ENCODE measurements at regions not wholly inside any gene's neighbourhood (a gene's known extent, or its start where the extent isn't known, plus 50 kb on each side); places are given as distances from the start of the nearest gene placed in this dataset.

GRCh38 chr17:72219137-72219823, 98.5 kb downstream of the SOX9 start:
- H3K27ac ChIP-seq (ENCODE audit: insufficient read depth, low read depth, low read length): no peak overlapping the region
- H2AFZ ChIP-seq (ENCODE audit: low read depth, low read length): no peak overlapping the region
- CTCF ChIA-PET: no interaction called here
- H3K36me3 ChIP-seq (ENCODE audit: control insufficient read depth in 2 of 2, extremely low read depth in 1 of 2, insufficient read depth in 2 of 2, low read length in 2 of 2): no peaks in the 10 kb centered on the region
- TF ChIP-seq EZH2 (IDR thresholded peaks at IDR 0.05; ENCODE audit: borderline replicate concordance, low read depth, low read length, severe bottlenecking) (no peak), POLR2A (IDR thresholded peaks at IDR 0.05; ENCODE audit: low read depth, low read length) (no peak)
- TF ChIP-seq, protein P1, sequence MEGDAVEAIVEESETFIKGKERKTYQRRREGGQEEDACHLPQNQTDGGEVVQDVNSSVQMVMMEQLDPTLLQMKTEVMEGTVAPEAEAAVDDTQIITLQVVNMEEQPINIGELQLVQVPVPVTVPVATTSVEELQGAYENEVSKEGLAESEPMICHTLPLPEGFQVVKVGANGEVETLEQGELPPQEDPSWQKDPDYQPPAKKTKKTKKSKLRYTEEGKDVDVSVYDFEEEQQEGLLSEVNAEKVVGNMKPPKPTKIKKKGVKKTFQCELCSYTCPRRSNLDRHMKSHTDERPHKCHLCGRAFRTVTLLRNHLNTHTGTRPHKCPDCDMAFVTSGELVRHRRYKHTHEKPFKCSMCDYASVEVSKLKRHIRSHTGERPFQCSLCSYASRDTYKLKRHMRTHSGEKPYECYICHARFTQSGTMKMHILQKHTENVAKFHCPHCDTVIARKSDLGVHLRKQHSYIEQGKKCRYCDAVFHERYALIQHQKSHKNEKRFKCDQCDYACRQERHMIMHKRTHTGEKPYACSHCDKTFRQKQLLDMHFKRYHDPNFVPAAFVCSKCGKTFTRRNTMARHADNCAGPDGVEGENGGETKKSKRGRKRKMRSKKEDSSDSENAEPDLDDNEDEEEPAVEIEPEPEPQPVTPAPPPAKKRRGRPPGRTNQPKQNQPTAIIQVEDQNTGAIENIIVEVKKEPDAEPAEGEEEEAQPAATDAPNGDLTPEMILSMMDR (IDR thresholded peaks at IDR 0.05; ENCODE audit: extremely low read depth in 1 of 2, insufficient read depth in 1 of 2, low read depth in 1 of 2, low read length in 2 of 2): no peak
- dilution Hi-C loops (cut with MboI; ENCODE audit: extremely low pct_ligation_motif_present, low sequenced_read_pairs): no loop called here
- no TSS peak for BruUV-seq (replicated peaks)
- no peak for FAIRE-seq
- no peaks in the 10 kb centered on the region for H3K79me2 ChIP-seq (ENCODE audit: control insufficient read depth, insufficient read depth, low read length)
- no peaks in the 10 kb centered on the region for H4K20me1 ChIP-seq (replicated peaks; ENCODE audit: control insufficient read depth, extremely low read depth, insufficient read depth, low read length)
- H3K4me3 ChIP-seq (replicated peaks in 1 of 3; ENCODE audit: insufficient read depth in 1 of 3, low read depth in 1 of 3, low read length in 3 of 3): no peak overlapping the region
- POLR2A ChIA-PET: no interaction called here
- H3K9ac ChIP-seq (replicated peaks; ENCODE audit: extremely low read depth, insufficient read depth, low read length): no peak overlapping the region
- H3K4me1 ChIP-seq (ENCODE audit: control insufficient read depth, extremely low read depth, insufficient read depth, low read length): no peaks in the 10 kb centered on the region
- no peaks in the 10 kb centered on the region for H3K9me1 ChIP-seq (replicated peaks; ENCODE audit: control insufficient read depth, extremely low read depth, insufficient read depth, low read length)
- intact Hi-C loops (cut with micrococcal nuclease): no loop called here
- H3K4me2 ChIP-seq (ENCODE audit: insufficient read depth, low read length): no peak overlapping the region
- H3K27me3 ChIP-seq (ENCODE audit: control insufficient read depth in 2 of 2, insufficient read depth in 2 of 2, low read length in 2 of 2): no peaks in the 10 kb centered on the region
- DNase-seq (ENCODE audit: low read depth, low spot score): no peak
- H3K9me3 ChIP-seq (replicated peaks; ENCODE audit: control insufficient read depth, insufficient read depth, low read length): no peaks in the 10 kb centered on the region

DNA sequence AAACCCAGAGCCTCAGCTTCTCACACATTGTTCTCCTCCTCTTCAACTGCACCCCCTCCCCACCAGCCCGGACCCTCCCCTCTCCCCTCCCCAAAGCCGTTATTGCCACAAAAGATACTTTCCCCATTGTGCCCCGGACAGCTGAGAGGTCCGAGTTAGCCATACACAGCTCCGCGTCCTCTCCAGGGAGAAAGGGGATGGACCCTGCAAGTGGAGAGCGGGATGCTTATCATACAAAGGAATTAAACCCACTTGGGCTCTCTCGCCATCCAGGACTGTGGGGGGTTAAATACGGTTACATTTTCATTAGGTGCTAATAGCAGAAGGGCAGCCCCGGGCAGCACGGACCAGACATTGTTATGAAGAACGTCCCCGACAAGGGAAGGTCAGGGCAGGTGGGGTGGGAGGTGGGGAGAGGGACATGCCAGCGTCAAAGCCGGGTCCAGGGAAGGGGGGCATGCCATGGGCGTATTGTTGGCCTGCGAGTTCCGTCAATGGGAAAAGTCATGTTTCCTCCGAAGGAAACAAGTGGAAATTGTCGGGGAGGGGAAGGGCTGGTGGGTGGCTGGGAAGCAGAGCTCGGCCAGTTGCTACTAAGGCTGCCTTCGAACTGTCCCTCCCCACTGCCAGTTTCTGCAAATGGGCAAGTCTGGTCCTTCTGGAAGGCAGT, 99.1 kb downstream of the SOX9 start:
- no peak overlapping the region for H3K4me3 ChIP-seq (replicated peaks in 1 of 3; ENCODE audit: insufficient read depth in 1 of 3, low read depth in 1 of 3, low read length in 3 of 3)
- DNase-seq (ENCODE audit: low read depth, low spot score) (no peak), FAIRE-seq (no peak)
- no peaks in the 10 kb centered on the region for H3K79me2 ChIP-seq (ENCODE audit: control insufficient read depth, insufficient read depth, low read length)
- TF ChIP-seq POLR2AphosphoS5 (IDR thresholded peaks at IDR 0.05; ENCODE audit: insufficient read depth, low read depth, low read length) (no peak), MYC (IDR thresholded peaks at IDR 0.05; ENCODE audit: low read depth, low read length) (no peak), POLR2A (IDR thresholded peaks at IDR 0.05; ENCODE audit: low read depth, low read length) (no peak), FOS (IDR thresholded peaks at IDR 0.05; ENCODE audit: borderline replicate concordance, insufficient read depth, low read length) (no peak), MAX (IDR thresholded peaks at IDR 0.05; ENCODE audit: insufficient read depth, insufficient read length) (no peak), EZH2 (IDR thresholded peaks at IDR 0.05; ENCODE audit: borderline replicate concordance, low read depth, low read length, severe bottlenecking) (no peak), JUN (IDR thresholded peaks at IDR 0.05; ENCODE audit: borderline replicate concordance, insufficient read depth, insufficient read length, low read depth) (no peak), GATA2 (IDR thresholded peaks at IDR 0.05; ENCODE audit: insufficient read depth, insufficient read length, low read depth, low read length) (no peak)
- TF ChIP-seq, protein P1 (IDR thresholded peaks at IDR 0.05; ENCODE audit: extremely low read depth in 1 of 2, insufficient read depth in 1 of 2, low read depth in 1 of 2, low read length in 2 of 2): no peak
- dilution Hi-C loops (cut with MboI; ENCODE audit: extremely low pct_ligation_motif_present, low sequenced_read_pairs): no loop called here
- H3K9me1 ChIP-seq (replicated peaks; ENCODE audit: control insufficient read depth, extremely low read depth, insufficient read depth, low read length): no peaks in the 10 kb centered on the region
- no peaks in the 10 kb centered on the region for H4K20me1 ChIP-seq (replicated peaks; ENCODE audit: control insufficient read depth, extremely low read depth, insufficient read depth, low read length)
- intact Hi-C loops (cut with micrococcal nuclease): no loop called here
- no peak overlapping the region for H3K9ac ChIP-seq (replicated peaks; ENCODE audit: extremely low read depth, insufficient read depth, low read length)
- H3K4me1 ChIP-seq (ENCODE audit: control insufficient read depth, extremely low read depth, insufficient read depth, low read length): no peaks in the 10 kb centered on the region
- ChIA-PET CTCF (no interaction called here), POLR2A (no interaction called here)
- H3K36me3 ChIP-seq (ENCODE audit: control insufficient read depth in 2 of 2, extremely low read depth in 1 of 2, insufficient read depth in 2 of 2, low read length in 2 of 2): no peaks in the 10 kb centered on the region
- no peak overlapping the region for H3K4me2 ChIP-seq (ENCODE audit: insufficient read depth, low read length)
- no peak overlapping the region for H3K27ac ChIP-seq (ENCODE audit: insufficient read depth, low read depth, low read length)
- BruUV-seq (replicated peaks): no TSS peak
- no peaks in the 10 kb centered on the region for H3K27me3 ChIP-seq (ENCODE audit: control insufficient read depth in 2 of 2, insufficient read depth in 2 of 2, low read length in 2 of 2)
- H3K9me3 ChIP-seq (replicated peaks; ENCODE audit: control insufficient read depth, insufficient read depth, low read length): no peaks in the 10 kb centered on the region
- no peak overlapping the region for H2AFZ ChIP-seq (ENCODE audit: low read depth, low read length)
